Natural killer cell treated with Interleukin-12 subunit alpha and Interleukin-12 subunit beta and Interleukin-15 and Interleukin-18, amount 100 ng/mL, for 72 hours (primary cell): ENCODE measurements at regions not wholly inside any gene's neighbourhood (a gene's known extent, or its start where the extent isn't known, plus 50 kb on each side); places are given as distances from the start of the nearest gene placed in this dataset.

ENCODE experiments used
- ATAC-seq, 2 donors: fragments of 150-1000 bp; cut with Tn5 transposase in 1 of 2; sonication (Bioruptor Pico), chemical (Tn5 transposase) in 1 of 2; 2 replicates each; pipeline ENCODE4 v1.10.0; 2021
- DNase-seq: peaks from one replicate; pipeline ENCODE4 v3.0.0; 2022; ENCODE audit warnings: low spot score
- H3K27ac Mint-ChIP-seq, 2 donors: 1 replicate in 1 of 2; 2 replicates in 1 of 2; pipeline ENCODE4 v1.8.0; 2022; ENCODE audit warnings: mixed read lengths in 2 of 2, mild to moderate bottlenecking in 1 of 2, moderate library complexity in 1 of 2
- H3K27me3 Mint-ChIP-seq, 2 donors: 1 replicate in 1 of 2; 2 replicates in 1 of 2; pipeline ENCODE4 v1.8.0; 2022; ENCODE audit warnings: mixed read lengths in 2 of 2
- H3K36me3 Mint-ChIP-seq: one replicate; pipeline ENCODE4 v1.8.0; 2022; ENCODE audit warnings: mixed read lengths
- H3K4me1 Mint-ChIP-seq, 2 donors: 1 replicate in 1 of 2; 2 replicates in 1 of 2; pipeline ENCODE4 v1.8.0; 2022; ENCODE audit warnings: low read depth in 2 of 2, mixed read lengths in 2 of 2, mild to moderate bottlenecking in 1 of 2
- H3K4me3 Mint-ChIP-seq: one replicate; pipeline ENCODE4 v1.8.0; 2022; ENCODE audit warnings: mixed read lengths
- H3K9me3 Mint-ChIP-seq: 2 replicates; pipeline ENCODE4 v1.8.0; 2022; ENCODE audit warnings: mixed read lengths

- H3K27me3 Mint-ChIP-seq = no peaks in the 10 kb centered on the region
- no peaks in the 10 kb centered on the region for H3K36me3 Mint-ChIP-seq
- H3K4me1 Mint-ChIP-seq = peaks cover 0 to 2% of the 10 kb centered on the region in 2 donors
- H3K4me3 Mint-ChIP-seq = no peak overlapping the region
- H3K9me3 Mint-ChIP-seq = peaks cover 3% of the 10 kb centered on the region
- H3K27ac Mint-ChIP-seq = no peak overlapping the region
- DNase-seq (no peak), ATAC-seq (no peak)
Measured at GRCh38 chr2:128618642-128619041, 300.0 kb upstream of the HS6ST1 start.

- DNase-seq (no peak), ATAC-seq (no peak)
Measured at GRCh38 chr2:128619471-128620325, 301.0 kb upstream of the HS6ST1 start.

GRCh38 chr2:128621074-128621473 is 302.4 kb upstream of the HS6ST1 start:
- ATAC-seq (no peak), DNase-seq (no peak)
- Mint-ChIP-seq H3K27me3 (peaks cover 0 to 2% of the 10 kb centered on the region in 2 donors), H3K27ac (peak overlapping the region in 1 of 2 donors; percentile 17), H3K4me1 (peaks cover 6 to 10% of the 10 kb centered on the region in 2 donors), H3K4me3 (no peak overlapping the region), H3K36me3 (no peaks in the 10 kb centered on the region), H3K9me3 (no peaks in the 10 kb centered on the region)

More at GRCh38 chr2:128619471-128620325, 301.0 kb upstream of the HS6ST1 start:
- Mint-ChIP-seq H3K27ac (no peak overlapping the region), H3K4me3 (no peak overlapping the region), H3K9me3 (peaks cover 3% of the 10 kb centered on the region), H3K36me3 (no peaks in the 10 kb centered on the region), H3K27me3 (no peaks in the 10 kb centered on the region), H3K4me1 (peaks cover 6 to 10% of the 10 kb centered on the region in 2 donors)

GRCh38 chr2:128622371-128622770 is 303.7 kb upstream of the HS6ST1 start:
- no peak overlapping the region for H3K4me3 Mint-ChIP-seq
- H3K36me3 Mint-ChIP-seq = no peaks in the 10 kb centered on the region
- H3K27ac Mint-ChIP-seq = no peak overlapping the region
- DNase-seq = no peak
- H3K4me1 Mint-ChIP-seq = peaks cover 6 to 10% of the 10 kb centered on the region in 2 donors
- no peaks in the 10 kb centered on the region for H3K9me3 Mint-ChIP-seq
- no peak for ATAC-seq
- peaks cover 0 to 4% of the 10 kb centered on the region in 2 donors for H3K27me3 Mint-ChIP-seq

GRCh38 chr2:128622955-128623620 is 304.4 kb upstream of the HS6ST1 start:
- H3K27me3 Mint-ChIP-seq = peaks cover 0 to 4% of the 10 kb centered on the region in 2 donors
- no peak overlapping the region for H3K27ac Mint-ChIP-seq
- no peak for DNase-seq
- H3K9me3 Mint-ChIP-seq = no peaks in the 10 kb centered on the region
- H3K4me3 Mint-ChIP-seq = no peak overlapping the region
- H3K36me3 Mint-ChIP-seq = no peaks in the 10 kb centered on the region
- ATAC-seq = no peak
- peaks cover 6 to 10% of the 10 kb centered on the region in 2 donors for H3K4me1 Mint-ChIP-seq

- H3K4me3 Mint-ChIP-seq = no peak overlapping the region
- peaks cover 0 to 4% of the 10 kb centered on the region in 2 donors for H3K27me3 Mint-ChIP-seq
- peak overlapping the region in 1 of 2 donors; percentile 26 for H3K27ac Mint-ChIP-seq
- H3K4me1 Mint-ChIP-seq = peaks cover 6 to 10% of the 10 kb centered on the region in 2 donors
- ATAC-seq = peak; percentile 34 to 40
- no peak for DNase-seq
- no peaks in the 10 kb centered on the region for H3K9me3 Mint-ChIP-seq
- no peaks in the 10 kb centered on the region for H3K36me3 Mint-ChIP-seq
Measured at GRCh38 chr2:128623776-128624761, 305.4 kb upstream of the HS6ST1 start.

GRCh38 chr2:128624956-128625355 is 306.3 kb upstream of the HS6ST1 start:
- H3K27me3 Mint-ChIP-seq = peaks cover 0 to 4% of the 10 kb centered on the region in 2 donors
- H3K27ac Mint-ChIP-seq = no peak overlapping the region
- peaks cover 6 to 10% of the 10 kb centered on the region in 2 donors for H3K4me1 Mint-ChIP-seq
- ATAC-seq = no peak
- no peaks in the 10 kb centered on the region for H3K36me3 Mint-ChIP-seq
- no peak for DNase-seq
- no peak overlapping the region for H3K4me3 Mint-ChIP-seq
- no peaks in the 10 kb centered on the region for H3K9me3 Mint-ChIP-seq

GRCh38 chr2:128625421-128625820 is 306.8 kb upstream of the HS6ST1 start:
- peaks cover 6 to 10% of the 10 kb centered on the region in 2 donors for H3K4me1 Mint-ChIP-seq
- H3K36me3 Mint-ChIP-seq = no peaks in the 10 kb centered on the region
- ATAC-seq = no peak
- H3K4me3 Mint-ChIP-seq = no peak overlapping the region
- H3K27me3 Mint-ChIP-seq = peaks cover 0 to 4% of the 10 kb centered on the region in 2 donors
- no peaks in the 10 kb centered on the region for H3K9me3 Mint-ChIP-seq
- no peak overlapping the region for H3K27ac Mint-ChIP-seq
- DNase-seq = no peak

GRCh38 chr2:128625963-128626759 is 307.5 kb upstream of the HS6ST1 start:
- Mint-ChIP-seq H3K4me1 (peaks cover 6 to 10% of the 10 kb centered on the region in 2 donors), H3K27ac (no peak overlapping the region), H3K9me3 (no peaks in the 10 kb centered on the region), H3K4me3 (no peak overlapping the region), H3K27me3 (peaks cover 0 to 4% of the 10 kb centered on the region in 2 donors), H3K36me3 (no peaks in the 10 kb centered on the region)
- no peak for ATAC-seq
- no peak for DNase-seq

GRCh38 chr2:128626760-128627511 is 308.3 kb upstream of the HS6ST1 start:
- Mint-ChIP-seq H3K9me3 (no peaks in the 10 kb centered on the region), H3K4me3 (no peak overlapping the region), H3K4me1 (peaks cover 6 to 10% of the 10 kb centered on the region in 2 donors), H3K27me3 (peaks cover 4% of the 10 kb centered on the region in 2 donors), H3K36me3 (no peaks in the 10 kb centered on the region), H3K27ac (no peak overlapping the region)
- ATAC-seq (no peak), DNase-seq (no peak)

- no peaks in the 10 kb centered on the region for H3K36me3 Mint-ChIP-seq
- ATAC-seq (no peak), DNase-seq (no peak)
- no peaks in the 10 kb centered on the region for H3K9me3 Mint-ChIP-seq
- H3K27ac Mint-ChIP-seq = no peak overlapping the region
- H3K4me1 Mint-ChIP-seq = peaks cover 6 to 7% of the 10 kb centered on the region in 2 donors
- peaks cover 4 to 10% of the 10 kb centered on the region in 2 donors for H3K27me3 Mint-ChIP-seq
- no peak overlapping the region for H3K4me3 Mint-ChIP-seq
Measured at GRCh38 chr2:128628206-128628605, 309.5 kb upstream of the HS6ST1 start.

- no peaks in the 10 kb centered on the region for H3K36me3 Mint-ChIP-seq
- H3K27ac Mint-ChIP-seq = no peak overlapping the region
- peaks cover 6% of the 10 kb centered on the region in 2 donors for H3K4me1 Mint-ChIP-seq
- peaks cover 4 to 10% of the 10 kb centered on the region in 2 donors for H3K27me3 Mint-ChIP-seq
- DNase-seq (no peak), ATAC-seq (no peak)
- no peak overlapping the region for H3K4me3 Mint-ChIP-seq
- H3K9me3 Mint-ChIP-seq = no peaks in the 10 kb centered on the region
Measured at GRCh38 chr2:128628996-128629395, 310.3 kb upstream of the HS6ST1 start.
